ENCODE measurements at regions not wholly inside any gene's neighbourhood (a gene's known extent, or its start where the extent isn't known, plus 50 kb on each side); places are given as distances from the start of the nearest gene placed in this dataset.

- no CpG with 5 or more reads among the region's 1 CpG for WGBS (ENCODE audit: insufficient coverage)
- Histone ChIP-seq H3K27me3 (replicated peaks in 1 of 4; ENCODE audit: control extremely low read depth in 1 of 4, control insufficient read depth in 3 of 4, insufficient read depth in 4 of 4, low read length in 3 of 4) (no peaks in the 10 kb centered on the region), H2AFZ (ENCODE audit: insufficient read depth, low read depth, low read length, poor library complexity, severe bottlenecking) (no peak overlapping the region), H3K4me3 (ENCODE audit: control extremely low read depth in 1 of 5, extremely low read depth in 1 of 5, insufficient read depth in 1 of 5, low read depth in 2 of 5, low read length in 4 of 5) (no peak overlapping the region), H3K4me1 (ENCODE audit: control insufficient read depth in 2 of 2, insufficient read depth in 2 of 2, low read length in 2 of 2) (no peaks in the 10 kb centered on the region), H3K9ac (ENCODE audit: low read length) (no peak overlapping the region), H3K36me3 (replicated peaks in 1 of 2; ENCODE audit: control extremely low read depth in 1 of 2, control insufficient read depth in 1 of 2, extremely low read depth in 1 of 2, insufficient read depth in 2 of 2, low read length in 1 of 2) (no peaks in the 10 kb centered on the region), H4K20me1 (ENCODE audit: control insufficient read depth, insufficient read depth, low read length, poor library complexity, severe bottlenecking) (no peaks in the 10 kb centered on the region), H3K27ac (ENCODE audit: low read length in 2 of 2) (no peak overlapping the region), H3K4me2 (replicated peaks; ENCODE audit: low read depth, low read length, poor library complexity, severe bottlenecking) (no peak overlapping the region), H3K9me3 (ENCODE audit: control extremely low read depth in 1 of 3, control insufficient read depth in 2 of 3, insufficient read depth in 1 of 3, low read length in 2 of 3) (peaks cover 0 to 7% (median 0%) of the 10 kb centered on the region in 3 donors), H3K79me2 (ENCODE audit: control insufficient read depth, insufficient read depth, low read length) (no peaks in the 10 kb centered on the region)
- ChIA-PET POLR2A (no interaction called here), CTCF (no interaction called here)
- H3K9me3 Mint-ChIP-seq (ENCODE audit: insufficient read depth): peaks cover 2% of the 10 kb centered on the region
- intact Hi-C loops (cut with micrococcal nuclease): no loop called here
- TF ChIP-seq CTCF (IDR thresholded peaks at IDR 0.05) (no peak), EZH2 (IDR thresholded peaks at IDR 0.05; ENCODE audit: borderline replicate concordance, insufficient read depth, low read depth, low read length, poor library complexity, severe bottlenecking) (no peak)
- DNase-seq (no peak), ATAC-seq (ENCODE audit: low read depth) (no peak)
- H3K27ac Mint-ChIP-seq: no peak overlapping the region
- no peaks in the 10 kb centered on the region for H3K27me3 Mint-ChIP-seq
- no peaks in the 10 kb centered on the region for H3K4me1 Mint-ChIP-seq
- no peak overlapping the region for H3K4me3 Mint-ChIP-seq
Measured at GRCh38 chr4:125641611-125642010, 326.9 kb downstream of the FAT4 start.

GRCh38 chr4:125642645-125643044, 327.9 kb downstream of the FAT4 start:
- no peak for DNase-seq
- no peaks in the 10 kb centered on the region for H3K36me3 ChIP-seq (replicated peaks in 1 of 2; ENCODE audit: control extremely low read depth in 1 of 2, control insufficient read depth in 1 of 2, extremely low read depth in 1 of 2, insufficient read depth in 2 of 2, low read length in 1 of 2)
- Mint-ChIP-seq H3K27me3 (no peaks in the 10 kb centered on the region), H3K27ac (no peak overlapping the region), H3K4me3 (no peak overlapping the region), H3K9me3 (ENCODE audit: insufficient read depth) (peaks cover under 1% of the 10 kb centered on the region), H3K4me1 (no peaks in the 10 kb centered on the region)
- no peak overlapping the region for H3K27ac ChIP-seq (ENCODE audit: low read length in 2 of 2)
- intact Hi-C loops (cut with micrococcal nuclease): no loop called here
- CTCF ChIA-PET: no interaction called here
- peaks cover 0 to 3% (median 0%) of the 10 kb centered on the region in 3 donors for H3K9me3 ChIP-seq (ENCODE audit: control extremely low read depth in 1 of 3, control insufficient read depth in 2 of 3, insufficient read depth in 1 of 3, low read length in 2 of 3)
- no peak overlapping the region for H2AFZ ChIP-seq (ENCODE audit: insufficient read depth, low read depth, low read length, poor library complexity, severe bottlenecking)
- no peaks in the 10 kb centered on the region for H3K4me1 ChIP-seq (ENCODE audit: control insufficient read depth in 2 of 2, insufficient read depth in 2 of 2, low read length in 2 of 2)
- H3K79me2 ChIP-seq (ENCODE audit: control insufficient read depth, insufficient read depth, low read length): no peaks in the 10 kb centered on the region
- H3K4me2 ChIP-seq (replicated peaks; ENCODE audit: low read depth, low read length, poor library complexity, severe bottlenecking): no peak overlapping the region
- 85% methylated on average over 4 of the region's 5 CpGs for WGBS (ENCODE audit: insufficient coverage)
- POLR2A ChIA-PET: interaction anchor here (0.6 kb wide), 1 partner anchor 169 kb away, joined by 6 read pairs; no protein-coding TSS in a partner anchor
- no peaks in the 10 kb centered on the region for H3K27me3 ChIP-seq (replicated peaks in 1 of 4; ENCODE audit: control extremely low read depth in 1 of 4, control insufficient read depth in 3 of 4, insufficient read depth in 4 of 4, low read length in 3 of 4)
- TF ChIP-seq EZH2 (IDR thresholded peaks at IDR 0.05; ENCODE audit: borderline replicate concordance, insufficient read depth, low read depth, low read length, poor library complexity, severe bottlenecking): no peak
- no peak for TF ChIP-seq CTCF (IDR thresholded peaks at IDR 0.05)
- H3K4me3 ChIP-seq (ENCODE audit: control extremely low read depth in 1 of 5, extremely low read depth in 1 of 5, insufficient read depth in 1 of 5, low read depth in 2 of 5, low read length in 4 of 5): no peak overlapping the region
- no peak overlapping the region for H3K9ac ChIP-seq (ENCODE audit: low read length)
- no peaks in the 10 kb centered on the region for H4K20me1 ChIP-seq (ENCODE audit: control insufficient read depth, insufficient read depth, low read length, poor library complexity, severe bottlenecking)
- no peak for ATAC-seq (ENCODE audit: low read depth)

All from B cell (primary cell).